GM12878 (cell line): ENCODE measurements at regions not wholly inside any gene's neighbourhood (a gene's known extent, or its start where the extent isn't known, plus 50 kb on each side); places are given as distances from the start of the nearest gene placed in this dataset.

ENCODE experiments used
- ATAC-seq: fragments of 200-7000 bp; cut with Tn5 transposase; 3 replicates; pipeline ENCODE4 v1.9.1; 2020; ENCODE audit warnings: mild to moderate bottlenecking, moderate library complexity
- BruUV-seq: library from RNA; stranded (reverse); fragments of 400-500 nt; replicated peaks from 2 replicates; lab custom pipeline; 2021; lab: Mats Ljungman, UMichigan
- CTCF ChIA-PET: fragments of 300-600 bp; sonication (Branson Sonifier 250); formaldehyde crosslinking; extraction: SDS; loops from one replicate; lab custom pipeline; 2021; ENCODE audit warnings: inconsistent platforms; lab: Yijun Ruan, JAX
- POLR2A ChIA-PET: fragments of 350-600 bp; formaldehyde crosslinking; extraction: SDS; loops from one replicate; lab custom pipeline; 2021; ENCODE audit warnings: inconsistent platforms; lab: Charles Lee
- RAD21 ChIA-PET: fragments of 300-600 bp; sonication (Branson Sonifier 250); formaldehyde crosslinking; loops from one replicate; lab custom pipeline; 2023; ENCODE audit warnings: antibody characterized with exemption; ENCODE audit not compliant: unreplicated experiment; lab: Charles Lee
- SMC1A ChIA-PET: fragments of 300-600 bp; sonication (Branson Sonifier 250); formaldehyde crosslinking; loops from one replicate; lab custom pipeline; 2023; ENCODE audit not compliant: unreplicated experiment, uncharacterized antibody; lab: Charles Lee
- DNase-seq: peaks from one replicate; pipeline ENCODE4 v3.0.0-alpha.2; 2011; ENCODE audit warnings: low read depth, low spot score
- FAIRE-seq: peaks from 3 replicates; lab custom pipeline; 2011; peaks lifted over from hg19 to GRCh38; lab: Jason Lieb, UNC
- H2AFZ ChIP-seq: 2 replicates; pipeline ENCODE4 v1.6.0; 2011; ENCODE audit warnings: low read depth, low read length, control low read depth; ENCODE audit not compliant: control insufficient read depth
- H3K27ac ChIP-seq: 2 replicates; pipeline ENCODE4 v1.5.1; 2011; ENCODE audit warnings: control low read depth; ENCODE audit not compliant: control insufficient read depth, insufficient read depth
- H3K27me3 ChIP-seq, 2 experiments: replicated peaks in 1 of 2; 2 replicates each; pipeline versions ENCODE4 v1.6.0 to v1.6.1; 2011; ENCODE audit warnings: low read length in 1 of 2; ENCODE audit not compliant: control insufficient read depth in 2 of 2, insufficient read depth in 2 of 2
- H3K36me3 ChIP-seq, 2 experiments: 2 replicates each; pipeline ENCODE4 v1.5.1; 2011; ENCODE audit warnings: low read length in 1 of 2; ENCODE audit not compliant: control insufficient read depth in 2 of 2, insufficient read depth in 2 of 2
- H3K4me1 ChIP-seq: 2 replicates; pipeline ENCODE4 v1.6.1; 2011; ENCODE audit warnings: mild to moderate bottlenecking, low read length, moderate library complexity, mixed read lengths; ENCODE audit not compliant: control insufficient read depth, insufficient read depth
- H3K4me2 ChIP-seq: 2 replicates; pipeline ENCODE4 v1.6.0; 2011; ENCODE audit warnings: control low read depth; ENCODE audit not compliant: control insufficient read depth, insufficient read depth
- H3K4me3 ChIP-seq: fragments of 200-600 bp; sonication (generic); 2 replicates; pipeline ENCODE4 v1.5.1; 2016
- H3K79me2 ChIP-seq: 2 replicates; pipeline ENCODE4 v1.6.0; 2011; ENCODE audit warnings: low read length; ENCODE audit not compliant: control insufficient read depth, insufficient read depth
- H3K9ac ChIP-seq: 2 replicates; pipeline ENCODE4 v1.8.0; 2011; ENCODE audit warnings: low read length, control low read depth, mixed read lengths; ENCODE audit not compliant: control insufficient read depth, insufficient read depth
- H3K9me3 ChIP-seq: replicated peaks from 3 replicates; pipeline ENCODE4 v1.5.1; 2011; ENCODE audit warnings: mild to moderate bottlenecking, low read length; ENCODE audit not compliant: control insufficient read depth, insufficient read depth
- H4K20me1 ChIP-seq: 2 replicates; pipeline ENCODE4 v1.6.0; 2011; ENCODE audit not compliant: control insufficient read depth, insufficient read depth
- BCL11A ChIP-seq: IDR thresholded peaks from 2 replicates; pipeline ENCODE4 v1.6.1; 2011; ENCODE audit warnings: low read depth, low read length
- BRCA1 ChIP-seq: IDR thresholded peaks from 2 replicates; pipeline ENCODE4 v1.6.1; 2011; ENCODE audit warnings: low read depth, low read length, improper control_type of control experiment
- CEBPB ChIP-seq, 2 experiments: fragments of 150-350 bp in 1 of 2; IDR thresholded peaks; 2 replicates each; pipeline ENCODE4 v1.6.1; 2012 to 2014; ENCODE audit warnings: low read depth in 2 of 2, low read length in 2 of 2, borderline replicate concordance in 1 of 2, inconsistent platforms in 1 of 2
- CHD1 ChIP-seq: IDR thresholded peaks from 2 replicates; pipeline ENCODE4 v1.6.1; 2012; ENCODE audit warnings: low read depth, low read length, improper control_type of control experiment
- CHD2 ChIP-seq: IDR thresholded peaks from 2 replicates; pipeline ENCODE4 v1.6.1; 2011; ENCODE audit warnings: low read depth, low read length, improper control_type of control experiment, borderline replicate concordance
- DPF2 ChIP-seq: fragments of 450-650 bp; IDR thresholded peaks from 2 replicates; pipeline ENCODE4 v1.6.1; 2017; ENCODE audit warnings: mild to moderate bottlenecking
- ESRRA ChIP-seq: IDR thresholded peaks from 2 replicates; pipeline ENCODE4 v1.6.1; 2012; ENCODE audit warnings: mild to moderate bottlenecking, low read length, improper control_type of control experiment
- ETV6 ChIP-seq, 2 experiments: fragments of 450-650 bp in 1 of 2; IDR thresholded peaks in 1 of 2; conservative IDR thresholded peaks in 1 of 2; 2 replicates each; pipeline ENCODE4 v1.6.1; 2014; ENCODE audit warnings: antibody characterized with exemption in 1 of 2, borderline replicate concordance in 1 of 2, low read depth in 1 of 2, mild to moderate bottlenecking in 1 of 2, moderate library complexity in 1 of 2
- FOXK2 ChIP-seq: fragments of 450-650 bp; IDR thresholded peaks from 2 replicates; pipeline ENCODE4 v1.6.1; 2017; ENCODE audit warnings: mild to moderate bottlenecking, moderate library complexity
- FOXM1 ChIP-seq: IDR thresholded peaks from 2 replicates; pipeline ENCODE4 v1.6.1; 2012; ENCODE audit warnings: low read depth, mild to moderate bottlenecking, inconsistent platforms, low read length, moderate library complexity
- HDAC2 ChIP-seq: fragments of 200-600 bp; sonication (generic); IDR thresholded peaks from 2 replicates; pipeline ENCODE4 v1.6.1; 2017
- HDAC6 ChIP-seq: fragments of 200-600 bp; sonication (generic); IDR thresholded peaks from one replicate; pipeline ENCODE4 v1.8.0; 2017; ENCODE audit warnings: antibody characterized with exemption; ENCODE audit not compliant: unreplicated experiment
- IKZF1 ChIP-seq: fragments of 450-650 bp; conservative IDR thresholded peaks from 2 replicates; pipeline ENCODE4 v1.6.1; 2017; ENCODE audit warnings: antibody characterized with exemption, mild to moderate bottlenecking
- IRF5 ChIP-seq: fragments of 450-650 bp; IDR thresholded peaks from 2 replicates; pipeline ENCODE4 v1.6.1; 2017; ENCODE audit warnings: borderline replicate concordance
- KDM1A ChIP-seq: fragments of 200-600 bp; sonication (generic); IDR thresholded peaks from 2 replicates; pipeline ENCODE4 v1.6.1; 2016; ENCODE audit warnings: borderline replicate concordance
- KLF5 ChIP-seq: fragments of 450-650 bp; IDR thresholded peaks from 2 replicates; pipeline ENCODE4 v1.6.1; 2014; ENCODE audit warnings: mild to moderate bottlenecking; ENCODE audit not compliant: partially characterized antibody
- PAX5 ChIP-seq: IDR thresholded peaks from 2 replicates; pipeline ENCODE4 v1.6.1; 2011; ENCODE audit warnings: low read depth, low read length, borderline replicate concordance
- ZBTB11 ChIP-seq: fragments of 450-650 bp; formaldehyde crosslinking; IDR thresholded peaks from 2 replicates; pipeline ENCODE4 v1.5.0; 2022; ENCODE audit warnings: mild to moderate bottlenecking, missing genetic modification characterization
- ZNF207 ChIP-seq: fragments of 450-650 bp; IDR thresholded peaks from 2 replicates; pipeline ENCODE4 v1.6.1; 2014; ENCODE audit warnings: antibody characterized with exemption, mild to moderate bottlenecking, borderline replicate concordance
- ZSCAN29 ChIP-seq: fragments of 450-650 bp; IDR thresholded peaks from 2 replicates; pipeline ENCODE4 v1.6.1; 2017; ENCODE audit warnings: mild to moderate bottlenecking, moderate library complexity
- WGBS: methylation state at CpG from one replicate; pipeline ENCODE4 v1.1.6; 2016; ENCODE audit warnings: low lambda C conversion rate; ENCODE audit not compliant: insufficient replicate concordance, insufficient coverage; ENCODE audit errors: missing lambda C conversion rate; 5-methylcytosine and 5-hydroxymethylcytosine counted together
- in situ Hi-C: fragments of 300-500 bp; cut with MboI; formaldehyde crosslinking; loops from 9 replicates; pipeline ENCODE4 v1.14.3; 2018; ENCODE audit warnings: mixed read lengths
- intact Hi-C: fragments of 100-400 bp; cut with micrococcal nuclease; formaldehyde crosslinking; loops from one replicate; pipeline ENCODE4 v1.14.2; 2022; ENCODE audit not compliant: unreplicated experiment

- TF ChIP-seq ESRRA (no peak), DPF2 (no peak), ZNF207 (no peak), IRF5 (no peak), ETV6 (conservative IDR thresholded peaks at IDR 0.05 in 1 of 2, IDR thresholded peaks at IDR 0.05 in 1 of 2; ENCODE audit: borderline replicate concordance in 1 of 2, low read depth in 1 of 2) (no peak), CHD2 (no peak), FOXK2 (no peak), BCL11A (no peak), CEBPB (IDR thresholded peaks at IDR 0.05; ENCODE audit: borderline replicate concordance in 1 of 2, low read depth in 2 of 2, low read length in 2 of 2) (no peak)
These were observed 648.1 kb downstream of the NTRK3 start (continued) for GRCh38 chr15:87608238-87609028.

GRCh38 chr15:87606971-87607370, 649.6 kb downstream of the NTRK3 start:
- H3K4me2 ChIP-seq = no peak overlapping the region
- DNase-seq (no peak), ATAC-seq (no peak), FAIRE-seq (no peak)
- BruUV-seq = no TSS peak
- in situ Hi-C loops = no loop called here
- no peak overlapping the region for H3K27ac ChIP-seq
- RAD21 ChIA-PET = no interaction called here
- SMC1A ChIA-PET = no interaction called here
- no peak overlapping the region for H3K9ac ChIP-seq
- H2AFZ ChIP-seq = no peak overlapping the region
- no peaks in the 10 kb centered on the region for H3K27me3 ChIP-seq
- no peaks in the 10 kb centered on the region for H3K79me2 ChIP-seq
- no peaks in the 10 kb centered on the region for H3K9me3 ChIP-seq
- no peaks in the 10 kb centered on the region for H3K36me3 ChIP-seq
- intact Hi-C loops = loop anchor here (5.0 kb wide), 1 partner anchor 1750 kb away; no protein-coding TSS in a partner anchor
- H3K4me1 ChIP-seq = no peaks in the 10 kb centered on the region
- POLR2A ChIA-PET = interaction anchor here (0.5 kb wide), 1 partner anchor 1745 kb away, joined by 7 read pairs; no protein-coding TSS in a partner anchor
- no peaks in the 10 kb centered on the region for H4K20me1 ChIP-seq
- H3K4me3 ChIP-seq = no peak overlapping the region
- CTCF ChIA-PET = interaction anchor here (0.9 kb wide), 1 partner anchor 11 kb away, joined by 3 read pairs; no protein-coding TSS in a partner anchor
- 0% methylated on average over 1 of the region's 1 CpG for WGBS
- TF ChIP-seq PAX5 (no peak), ZSCAN29 (no peak), FOXM1 (no peak), KLF5 (no peak), BRCA1 (no peak), CHD1 (no peak), IKZF1 (no peak), ZBTB11 (no peak), HDAC6 (no peak), HDAC2 (no peak), DPF2 (no peak), KDM1A (no peak)
